H1 (cell line): ENCODE measurements at regions not wholly inside any gene's neighbourhood (a gene's known extent, or its start where the extent isn't known, plus 50 kb on each side); places are given as distances from the start of the nearest gene placed in this dataset.

Experiments
- CTCF ChIA-PET: fragments of 300-600 bp; sonication (Branson Sonifier 250); formaldehyde crosslinking; loops from one replicate; lab custom pipeline; 2021; ENCODE audit not compliant: partially characterized antibody; lab: Charles Lee
- POLR2A ChIA-PET: fragments of 300-600 bp; sonication (Branson Sonifier 250); formaldehyde crosslinking; loops from one replicate; lab custom pipeline; 2021; ENCODE audit warnings: inconsistent platforms; ENCODE audit not compliant: partially characterized antibody; lab: Charles Lee
- DNase-seq, 2 experiments: peaks; one replicate each; pipeline versions ENCODE4 v3.0.0 to v3.0.0-alpha.2; 2010 to 2022; ENCODE audit warnings: low spot score in 2 of 2, low read depth in 1 of 2, mixed read lengths in 1 of 2
- FAIRE-seq: peaks from 2 replicates; lab custom pipeline; 2011; peaks lifted over from hg19 to GRCh38; lab: Jason Lieb, UNC
- H2AFZ ChIP-seq: 2 replicates; pipeline ENCODE4 v1.8.1; 2012; ENCODE audit warnings: low read length, inconsistent platforms
- H2AK5ac ChIP-seq: 2 replicates; pipeline ENCODE4 v1.6.1; 2013; ENCODE audit warnings: low read depth, low read length
- H2BK120ac ChIP-seq: replicated peaks from 2 replicates; pipeline ENCODE3; 2013; ENCODE audit warnings: low read depth, low read length, inconsistent platforms
- H2BK12ac ChIP-seq: 2 replicates; pipeline ENCODE4 v1.6.1; 2013; ENCODE audit warnings: low read depth, low read length
- H2BK15ac ChIP-seq: 2 replicates; pipeline ENCODE4 v1.6.1; 2013; ENCODE audit warnings: low read length
- H2BK20ac ChIP-seq: 2 replicates; pipeline ENCODE4 v1.6.1; 2013; ENCODE audit warnings: low read length
- H2BK5ac ChIP-seq: 2 replicates; pipeline ENCODE4 v1.6.1; 2013; ENCODE audit warnings: low read depth, low read length
- H3K14ac ChIP-seq: 2 replicates; pipeline ENCODE4 v1.6.1; 2013; ENCODE audit warnings: inconsistent platforms; ENCODE audit not compliant: insufficient read length
- H3K18ac ChIP-seq: 2 replicates; pipeline ENCODE4 v1.6.1; 2013; ENCODE audit warnings: low read length; ENCODE audit errors: extremely low read depth
- H3K23ac ChIP-seq: 2 replicates; pipeline ENCODE4 v1.6.1; 2013; ENCODE audit warnings: inconsistent platforms; ENCODE audit not compliant: insufficient read length
- H3K23me2 ChIP-seq: 2 replicates; pipeline ENCODE4 v1.6.1; 2013; ENCODE audit warnings: low read depth, low read length
- H3K27ac ChIP-seq: 2 replicates; pipeline ENCODE4 v1.6.1; 2011; ENCODE audit warnings: low read depth, low read length, inconsistent platforms
- H3K27me3 ChIP-seq, 4 experiments: replicated peaks in 1 of 4; 1 replicate in 1 of 4; 2 replicates in 3 of 4; pipeline versions ENCODE4 v1.6.1 to v1.8.1; 2011 to 2013; ENCODE audit warnings: low read length in 3 of 4, mild to moderate bottlenecking in 3 of 4, inconsistent platforms in 2 of 4, mixed read lengths in 2 of 4, moderate library complexity in 1 of 4; ENCODE audit not compliant: control insufficient read depth in 3 of 4, insufficient read depth in 3 of 4; ENCODE audit errors: extremely low read depth in 1 of 4
- H3K36me3 ChIP-seq, 4 experiments: 2 replicates each; pipeline versions ENCODE4 v1.6.1 to v1.8.1; 2011 to 2013; ENCODE audit warnings: mild to moderate bottlenecking in 4 of 4, low read length in 3 of 4, moderate library complexity in 2 of 4, control low read depth in 1 of 4, inconsistent platforms in 1 of 4; ENCODE audit not compliant: insufficient read depth in 4 of 4, control insufficient read depth in 2 of 4
- H3K4ac ChIP-seq: replicated peaks from 2 replicates; pipeline ENCODE3; 2013; ENCODE audit warnings: low read length, low read depth, mixed read lengths, inconsistent platforms; ENCODE audit not compliant: insufficient read length
- H3K4me1 ChIP-seq, 4 experiments: replicated peaks in 1 of 4; 1 replicate in 1 of 4; 2 replicates in 3 of 4; pipeline versions ENCODE4 v1.6.1 to v1.8.1; 2011 to 2013; ENCODE audit warnings: low read length in 3 of 4, inconsistent platforms in 2 of 4, mixed read lengths in 1 of 4; ENCODE audit not compliant: insufficient read depth in 4 of 4, control insufficient read depth in 3 of 4
- H3K4me2 ChIP-seq, 2 experiments: 2 replicates each; pipeline versions ENCODE4 v1.6.1 to v1.8.1; 2011 to 2013; ENCODE audit warnings: low read depth in 2 of 2, low read length in 2 of 2, control low read depth in 1 of 2, inconsistent platforms in 1 of 2, mild to moderate bottlenecking in 1 of 2; ENCODE audit not compliant: insufficient read depth in 1 of 2
- H3K4me3 ChIP-seq, 4 experiments: fragments of 200-600, 300-600 bp in 1 of 4; sonication (generic), shearing (Covaris generic), sonication (Bioruptor Twin) in 1 of 4; 2 replicates each; pipeline versions ENCODE4 v1.5.1 to v1.8.1; 2011 to 2016; ENCODE audit warnings: low read length in 4 of 4, low read depth in 3 of 4, control low read depth in 2 of 4, inconsistent platforms in 2 of 4, mild to moderate bottlenecking in 2 of 4, mixed read lengths in 1 of 4, moderate library complexity in 1 of 4; ENCODE audit not compliant: insufficient read depth in 2 of 4; ENCODE audit errors: extremely low read depth in 1 of 4
- H3K56ac ChIP-seq: replicated peaks from 2 replicates; pipeline ENCODE3; 2013; ENCODE audit warnings: low read depth, mild to moderate bottlenecking, mixed read lengths, low read length, inconsistent platforms; ENCODE audit not compliant: insufficient read length
- H3K79me1 ChIP-seq: 2 replicates; pipeline ENCODE4 v1.6.1; 2013; ENCODE audit warnings: low read depth, low read length, control low read depth
- H3K79me2 ChIP-seq, 2 experiments: 2 replicates each; pipeline versions ENCODE4 v1.6.1 to v1.8.1; 2012 to 2013; ENCODE audit warnings: low read length in 2 of 2, mild to moderate bottlenecking in 2 of 2, inconsistent platforms in 1 of 2; ENCODE audit not compliant: insufficient read depth in 2 of 2, control insufficient read depth in 1 of 2
- H3K9ac ChIP-seq, 4 experiments: replicated peaks in 1 of 4; 1 replicate in 1 of 4; 2 replicates in 3 of 4; pipeline versions ENCODE4 v1.6.1 to v1.8.1; 2011 to 2013; ENCODE audit warnings: low read depth in 3 of 4, low read length in 3 of 4, control low read depth in 2 of 4, mild to moderate bottlenecking in 2 of 4, moderate library complexity in 2 of 4, inconsistent platforms in 1 of 4; ENCODE audit errors: extremely low read depth in 1 of 4
- H3K9me3 ChIP-seq, 2 experiments: 2 replicates each; pipeline versions ENCODE4 v1.6.1 to v1.8.1; 2012 to 2013; ENCODE audit warnings: mild to moderate bottlenecking in 2 of 2, moderate library complexity in 2 of 2, control low read depth in 1 of 2, inconsistent platforms in 1 of 2, low read depth in 1 of 2, low read length in 1 of 2, mixed read lengths in 1 of 2; ENCODE audit not compliant: insufficient read depth in 2 of 2
- H4K20me1 ChIP-seq, 2 experiments: replicated peaks in 1 of 2; 2 replicates each; pipeline versions ENCODE3 to v1.8.1; 2011 to 2013; ENCODE audit warnings: inconsistent platforms in 2 of 2, low read length in 2 of 2, mild to moderate bottlenecking in 1 of 2; ENCODE audit not compliant: insufficient read depth in 2 of 2, control insufficient read depth in 1 of 2
- H4K5ac ChIP-seq: 2 replicates; pipeline ENCODE4 v1.6.1; 2013; ENCODE audit warnings: low read length, low read depth, mixed read lengths, inconsistent platforms; ENCODE audit not compliant: insufficient read length
- H4K8ac ChIP-seq: 2 replicates; pipeline ENCODE4 v1.8.0; 2013; ENCODE audit warnings: mild to moderate bottlenecking, moderate library complexity, low read length, inconsistent platforms; ENCODE audit not compliant: insufficient read depth; ENCODE audit errors: extremely low read depth
- H4K91ac ChIP-seq: replicated peaks from 2 replicates; pipeline ENCODE3; 2013; ENCODE audit warnings: low read length, mixed read lengths, inconsistent platforms; ENCODE audit not compliant: insufficient read length
- CBX5 ChIP-seq: fragments of 300-800, 300-1000 bp; sonication (generic); IDR thresholded peaks from 2 replicates; pipeline ENCODE4 v1.7.1; 2016; ENCODE audit warnings: antibody characterized with exemption, low read length, low read depth
- CBX8 ChIP-seq: fragments of 300-800, 300-1000 bp; sonication (generic); IDR thresholded peaks from 2 replicates; pipeline ENCODE4 v1.7.1; 2016; ENCODE audit warnings: low read depth, low read length, borderline replicate concordance
- CHD1 ChIP-seq: IDR thresholded peaks from 2 replicates; pipeline ENCODE4 v1.6.1; 2012; ENCODE audit warnings: low read depth, low read length, improper control_type of control experiment
- CTBP2 ChIP-seq: IDR thresholded peaks from 2 replicates; pipeline ENCODE4 v1.7.0; 2011; ENCODE audit warnings: borderline replicate concordance, mild to moderate bottlenecking, moderate library complexity, mixed read lengths, low read length; ENCODE audit not compliant: insufficient read depth, insufficient read length
- GABPA ChIP-seq: IDR thresholded peaks from 2 replicates; pipeline ENCODE4 v1.6.1; 2011; ENCODE audit warnings: mild to moderate bottlenecking, low read length, moderate library complexity, borderline replicate concordance; ENCODE audit not compliant: insufficient read depth
- JUN ChIP-seq: IDR thresholded peaks from 2 replicates; pipeline ENCODE4 v1.6.1; 2011; ENCODE audit warnings: low read depth, mild to moderate bottlenecking, improper control_type of control experiment, low read length
- MAFK ChIP-seq: IDR thresholded peaks from 2 replicates; pipeline ENCODE4 v1.6.1; 2012; ENCODE audit warnings: low read depth, mild to moderate bottlenecking, improper control_type of control experiment, low read length
- NRF1 ChIP-seq: IDR thresholded peaks from 2 replicates; pipeline ENCODE4 v1.6.1; 2011; ENCODE audit warnings: mild to moderate bottlenecking, low read depth, low read length, improper control_type of control experiment
- RXRA ChIP-seq: IDR thresholded peaks from 2 replicates; pipeline ENCODE4 v1.6.1; 2011; ENCODE audit warnings: low read depth, mild to moderate bottlenecking, low read length, moderate library complexity; ENCODE audit not compliant: insufficient read depth
- SIX5 ChIP-seq: IDR thresholded peaks from 2 replicates; pipeline ENCODE4 v1.6.1; 2011; ENCODE audit warnings: mild to moderate bottlenecking, low read depth, low read length
- SP2 ChIP-seq: IDR thresholded peaks from 2 replicates; pipeline ENCODE4 v1.6.1; 2012; ENCODE audit warnings: mild to moderate bottlenecking, low read length, inconsistent platforms
- SP4 ChIP-seq: IDR thresholded peaks from 2 replicates; pipeline ENCODE4 v1.6.1; 2012; ENCODE audit warnings: low read length, inconsistent platforms
- SUZ12 ChIP-seq: fragments of 200-600 bp; sonication (generic); IDR thresholded peaks from 2 replicates; pipeline ENCODE4 v1.6.1; 2012; ENCODE audit warnings: mild to moderate bottlenecking, inconsistent platforms, low read length, moderate library complexity, mixed read lengths
- ZNF274 ChIP-seq: IDR thresholded peaks from 2 replicates; pipeline ENCODE4 v1.7.0; 2012; ENCODE audit warnings: low read length, borderline replicate concordance; ENCODE audit errors: extremely low read depth
- WGBS, 2 experiments: shearing (Covaris generic) in 1 of 2; methylation state at CpG; one replicate each; pipeline versions ENCODE4 v1.1.6 to v1.1.7; 2013 to 2015; ENCODE audit warnings: low lambda C conversion rate in 2 of 2, mixed read lengths in 2 of 2, inconsistent platforms in 1 of 2, low coverage in 1 of 2, missing lambda C conversion rate in 1 of 2; ENCODE audit not compliant: insufficient replicate concordance in 2 of 2, insufficient coverage in 1 of 2, insufficient read length in 1 of 2; ENCODE audit errors: extremely low coverage in 1 of 2, missing lambda C conversion rate in 1 of 2; 5-methylcytosine and 5-hydroxymethylcytosine counted together
- TF ChIP-seq, protein P1 (sequence below): IDR thresholded peaks from 2 replicates; pipeline ENCODE4 v1.6.1; 2012; ENCODE audit warnings: inconsistent platforms

DNA sequence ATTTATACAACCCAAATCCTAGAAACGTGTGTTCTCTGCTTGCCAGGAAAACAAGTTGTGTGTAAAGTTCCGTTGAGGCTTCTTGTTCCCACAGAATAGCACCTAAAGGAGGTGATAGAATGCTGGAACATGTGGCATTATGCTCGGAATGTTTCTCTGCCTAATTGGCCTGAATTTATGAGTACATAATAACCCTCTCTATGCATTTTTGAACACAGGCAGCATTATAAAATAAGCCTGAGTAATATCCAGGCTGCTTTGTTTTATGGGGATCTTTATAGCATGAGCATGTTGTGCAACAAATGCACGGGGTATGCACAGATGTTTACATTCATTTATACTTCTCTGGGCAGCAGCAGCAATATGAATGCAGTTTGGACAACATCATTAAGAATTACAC lies 385.7 kb downstream of the MBD2 start:
- Histone ChIP-seq H2BK120ac (no peak overlapping the region), H3K79me2 (no peaks in the 10 kb centered on the region), H3K9ac (no peak overlapping the region), H3K18ac (no peak overlapping the region; the same call in 1 of the 2 replicates), H3K79me1 (no peaks in the 10 kb centered on the region), H3K4ac (no peak overlapping the region), H3K27ac (no peak overlapping the region), H3K23ac (no peak overlapping the region), H3K23me2 (no peaks in the 10 kb centered on the region), H2AK5ac (no peak overlapping the region), H4K91ac (no peak overlapping the region), H3K56ac (no peak overlapping the region), H2BK15ac (no peak overlapping the region), H4K8ac (no peak overlapping the region), H4K5ac (no peak overlapping the region), H3K4me1 (no peaks in the 10 kb centered on the region), H3K9me3 (peaks cover 17 to 23% of the 10 kb centered on the region in 2 experiments), H3K4me2 (no peak overlapping the region), H2BK20ac (no peak overlapping the region), H2BK12ac (no peak overlapping the region), H3K27me3 (no peaks in the 10 kb centered on the region), H3K4me3 (no peak overlapping the region), H2BK5ac (no peak overlapping the region), H4K20me1 (no peaks in the 10 kb centered on the region), H3K36me3 (peaks cover 0 to 3% (median 1%) of the 10 kb centered on the region in 4 experiments; a peak in 2 of 8 replicates), H2AFZ (no peak overlapping the region), H3K14ac (no peak overlapping the region)
- 90% methylated on average over 4 of the region's 4 CpGs; no CpG with 5 or more reads in 1 of the 2 experiments for WGBS, 2 experiments
- FAIRE-seq = no peak
- DNase-seq = no peak
- ChIA-PET CTCF (no interaction called here), POLR2A (no interaction called here)
- TF ChIP-seq CHD1 (no peak), SP4 (no peak), NRF1 (no peak), SUZ12 (no peak), RXRA (no peak), CTBP2 (no peak), JUN (no peak), SIX5 (no peak), GABPA (no peak), SP2 (no peak), CBX8 (no peak), ZNF274 (no peak), CBX5 (no peak), MAFK (no peak)
- TF ChIP-seq, protein P1, sequence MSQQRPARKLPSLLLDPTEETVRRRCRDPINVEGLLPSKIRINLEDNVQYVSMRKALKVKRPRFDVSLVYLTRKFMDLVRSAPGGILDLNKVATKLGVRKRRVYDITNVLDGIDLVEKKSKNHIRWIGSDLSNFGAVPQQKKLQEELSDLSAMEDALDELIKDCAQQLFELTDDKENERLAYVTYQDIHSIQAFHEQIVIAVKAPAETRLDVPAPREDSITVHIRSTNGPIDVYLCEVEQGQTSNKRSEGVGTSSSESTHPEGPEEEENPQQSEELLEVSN = no peak
